ENCODE measurements at regions not wholly inside any gene's neighbourhood (a gene's known extent, or its start where the extent isn't known, plus 50 kb on each side); places are given as distances from the start of the nearest gene placed in this dataset.
"Not testable (repeated sequence)": the region's sequence is repeated elsewhere in the genome, so short reads cannot be mapped to it uniquely, and the experiment has no call there.

GRCh38 chr12:18008642-18009041 lies 81.4 kb downstream of the RERGL start:
- no peak for DNase-seq (ENCODE audit: low read depth in 2 of 2)

DNA sequence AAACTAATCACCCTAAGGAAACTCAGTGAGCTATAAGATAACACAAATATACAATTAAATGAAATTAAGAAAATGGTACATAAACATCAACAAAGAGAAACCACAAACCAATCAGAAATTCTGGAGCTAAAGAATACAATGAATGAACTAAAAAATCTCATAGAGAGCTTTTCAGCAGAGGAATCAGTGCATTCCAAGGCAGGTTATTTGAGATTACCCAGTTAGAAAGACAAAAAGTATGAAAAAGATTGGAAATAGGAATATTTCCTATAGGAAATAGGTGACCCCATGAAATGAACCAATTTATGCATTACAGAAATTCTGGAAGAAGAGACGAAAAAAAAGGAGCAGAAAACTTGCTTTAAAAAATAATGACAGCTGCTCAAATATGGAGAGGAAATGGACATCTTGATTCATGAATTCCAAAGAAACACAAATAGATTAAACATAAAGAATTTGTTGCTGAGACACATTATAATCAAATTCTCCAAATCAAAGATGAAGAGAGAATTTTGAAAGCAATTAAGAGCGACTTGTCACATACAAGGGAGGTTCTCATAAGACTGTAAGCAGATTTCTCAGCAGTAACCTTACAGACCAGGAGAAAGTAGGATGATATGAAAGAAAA lies 90.7 kb downstream of the RERGL start:
- DNase-seq (ENCODE audit: low read depth in 2 of 2) = no peak

- peak; percentile 56 to 71 for DNase-seq (ENCODE audit: low read depth in 2 of 2)
Measured at GRCh38 chr12:17992002-17992656, 97.9 kb downstream of the RERGL start.

DNA sequence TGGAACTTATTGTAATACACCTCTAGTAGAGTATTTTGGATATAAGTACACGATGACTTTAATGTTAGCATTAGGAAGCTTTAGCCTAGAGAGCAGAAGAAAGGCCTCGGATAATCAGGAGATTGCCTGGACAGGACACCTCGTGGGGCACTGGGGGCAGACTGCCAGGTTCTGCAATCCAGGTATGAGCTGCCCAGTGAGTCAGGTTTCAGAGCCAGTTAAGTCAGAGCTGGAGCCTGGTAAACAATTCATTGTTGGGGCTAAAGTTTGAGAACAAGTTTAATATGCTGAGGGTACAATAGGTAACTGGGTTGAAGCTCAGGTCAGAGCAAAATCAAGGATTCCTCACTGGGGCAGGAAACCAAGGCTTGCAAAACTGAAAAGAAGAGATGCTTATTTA lies 107.4 kb downstream of the RERGL start:
- no peak for DNase-seq (ENCODE audit: low read depth in 2 of 2)

DNA sequence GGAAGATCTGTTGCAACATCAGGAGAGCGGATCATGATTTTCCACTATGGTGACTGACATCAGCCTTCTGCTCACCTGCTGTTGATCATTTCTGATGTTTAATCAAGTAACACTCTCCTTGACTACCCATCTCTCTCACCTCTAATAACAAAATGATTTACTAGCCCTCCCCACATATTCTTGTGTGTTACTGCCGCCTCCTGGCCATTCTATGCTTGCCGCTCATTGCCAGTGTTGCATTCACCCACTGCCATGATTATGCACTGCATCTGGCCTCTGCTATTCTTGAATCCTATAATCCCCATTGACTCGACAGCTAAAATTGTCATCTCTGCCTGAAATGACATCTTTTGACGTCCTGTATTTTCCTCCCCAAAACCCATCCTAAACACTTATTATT lies 113.8 kb downstream of the RERGL start:
- no peak for DNase-seq (ENCODE audit: low read depth in 2 of 2)

GRCh38 chr12:17975763-17976162 lies 114.2 kb downstream of the RERGL start:
- DNase-seq (ENCODE audit: low read depth in 2 of 2) = no peak

- DNase-seq (ENCODE audit: low read depth in 2 of 2) = no peak
Measured at GRCh38 chr12:17975239-17975638, 114.8 kb downstream of the RERGL start.

DNA sequence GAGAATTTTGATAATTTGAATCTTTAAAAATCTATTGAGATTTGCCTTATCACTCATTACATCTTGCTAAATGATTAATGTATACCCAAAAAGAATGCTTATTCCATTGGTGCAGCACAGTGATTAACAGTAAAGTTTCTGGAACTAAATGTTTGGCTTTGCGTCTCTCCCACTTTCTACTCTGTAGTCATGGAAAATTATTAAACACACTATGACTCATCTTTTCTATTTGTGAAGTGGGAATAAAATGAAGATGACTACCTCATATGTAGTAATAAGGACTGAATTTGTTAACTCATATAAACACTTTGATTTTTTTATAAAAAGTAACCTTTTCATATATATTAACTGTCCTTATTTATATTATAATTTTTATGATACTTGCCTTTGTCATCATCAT lies 118.1 kb downstream of the RERGL start:
- no peak for DNase-seq (ENCODE audit: low read depth in 2 of 2)

DNA sequence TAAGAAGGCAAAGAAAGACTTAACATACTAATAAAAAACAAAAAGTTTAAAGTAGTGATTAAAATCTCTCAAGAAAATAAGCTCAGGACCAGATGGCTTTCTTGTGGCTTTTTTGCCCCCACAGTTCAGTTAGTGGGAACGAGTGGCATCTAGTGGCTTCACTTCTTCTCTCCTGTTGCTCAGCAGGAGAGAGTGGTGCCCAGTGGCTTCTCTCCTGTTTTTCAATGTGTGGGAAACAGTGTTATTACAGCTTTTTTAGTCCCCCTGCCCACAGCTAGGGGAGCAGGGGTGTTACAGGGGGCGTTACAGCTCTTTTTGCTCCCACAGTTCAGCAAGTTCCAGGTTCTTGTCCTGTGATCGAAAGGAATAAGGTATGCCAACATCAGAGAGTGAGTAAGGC lies 135.2 kb downstream of the RERGL start:
- no peak for DNase-seq (ENCODE audit: low read depth in 2 of 2)

GRCh38 chr12:17950898-17951297 lies 139.1 kb downstream of the RERGL start:
- no peak for DNase-seq (ENCODE audit: low read depth in 2 of 2)

DNA sequence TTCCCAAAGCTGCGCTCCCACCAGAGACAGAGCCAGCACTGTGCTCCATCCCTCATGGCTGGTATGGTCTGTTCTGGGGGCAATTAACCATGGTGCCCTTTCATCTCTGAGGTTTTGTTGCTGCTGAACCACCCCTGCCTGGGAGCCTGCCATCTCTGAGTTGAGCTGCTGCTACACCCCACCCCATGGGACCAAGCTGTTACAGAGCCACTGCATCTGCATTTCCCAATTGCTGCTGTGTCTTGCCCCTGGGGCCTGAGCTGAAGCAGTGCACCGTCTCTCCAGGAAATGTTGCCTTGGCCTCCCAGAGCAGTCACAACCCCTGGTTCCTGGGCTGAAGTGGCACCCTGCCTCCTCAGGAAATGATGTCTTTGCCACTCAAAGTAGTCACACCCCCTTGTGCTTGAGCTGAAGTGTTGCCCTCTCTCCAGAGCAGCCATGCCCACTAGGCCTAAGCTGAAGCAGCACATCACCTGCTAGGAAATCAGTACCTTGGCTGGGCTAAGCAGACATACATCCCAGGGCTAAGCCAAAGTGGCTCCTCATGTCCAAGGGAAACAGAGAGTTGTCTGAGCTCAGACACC lies 140.3 kb downstream of the RERGL start:
- no peak for DNase-seq (ENCODE audit: low read depth in 2 of 2)

DNA sequence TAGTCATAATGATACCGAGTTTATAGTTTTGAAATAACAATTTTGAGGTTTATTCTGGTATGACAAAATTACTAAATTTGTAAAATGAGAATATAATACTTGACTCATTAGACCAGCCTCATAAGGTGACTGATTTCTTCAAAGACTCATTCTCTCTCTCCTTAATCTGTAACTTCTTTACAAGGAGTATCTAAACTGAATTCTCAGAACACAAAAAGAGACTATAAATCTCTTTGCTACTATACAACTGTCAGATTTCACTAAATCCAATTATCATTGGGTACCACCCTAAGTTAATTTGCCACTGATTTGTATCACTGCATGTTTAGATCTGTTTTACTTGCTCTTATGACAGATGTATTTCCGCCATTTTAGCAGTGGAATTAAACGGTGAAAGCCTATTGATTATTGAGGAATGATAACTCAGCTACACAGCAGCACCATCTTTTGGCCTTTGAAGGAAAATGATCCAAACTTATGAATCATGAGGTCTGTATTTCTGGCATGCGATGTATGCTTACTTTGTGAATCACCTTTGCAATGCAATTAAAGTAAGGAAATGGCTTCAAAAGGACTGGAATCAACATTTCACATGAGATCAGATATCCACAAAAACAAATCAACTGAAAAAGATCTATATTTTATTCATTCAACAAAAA lies 161.2 kb downstream of the RERGL start:
- DNase-seq (ENCODE audit: low read depth in 2 of 2) = peak; percentile 45 to 53

GRCh38 chr12:17918013-17918412 lies 172.0 kb downstream of the RERGL start:
- DNase-seq (ENCODE audit: low read depth in 2 of 2) = no peak

DNA sequence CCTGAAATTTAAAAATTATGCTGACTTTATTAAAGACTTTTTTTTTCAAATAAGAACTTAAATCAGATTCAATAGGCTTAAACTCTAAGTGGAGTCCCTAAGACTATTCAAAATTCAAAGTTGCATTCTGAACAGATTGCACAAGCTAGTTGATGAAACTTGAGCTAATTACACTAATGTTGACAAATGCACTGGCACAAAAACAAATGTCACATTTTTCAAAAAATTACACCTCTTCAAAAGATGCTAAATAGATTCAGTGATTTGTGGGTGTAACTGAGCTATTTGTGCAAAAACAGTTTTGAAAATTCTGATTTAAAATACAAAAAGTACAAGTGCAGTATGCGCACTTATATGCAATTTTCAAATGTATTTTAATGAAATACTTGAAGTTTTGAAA lies 205.4 kb downstream of the RERGL start:
- DNase-seq (ENCODE audit: low read depth in 2 of 2) = no peak

- no peak for DNase-seq (ENCODE audit: low read depth in 2 of 2)
Measured at GRCh38 chr12:17878714-17879113, 211.3 kb downstream of the RERGL start.

DNA sequence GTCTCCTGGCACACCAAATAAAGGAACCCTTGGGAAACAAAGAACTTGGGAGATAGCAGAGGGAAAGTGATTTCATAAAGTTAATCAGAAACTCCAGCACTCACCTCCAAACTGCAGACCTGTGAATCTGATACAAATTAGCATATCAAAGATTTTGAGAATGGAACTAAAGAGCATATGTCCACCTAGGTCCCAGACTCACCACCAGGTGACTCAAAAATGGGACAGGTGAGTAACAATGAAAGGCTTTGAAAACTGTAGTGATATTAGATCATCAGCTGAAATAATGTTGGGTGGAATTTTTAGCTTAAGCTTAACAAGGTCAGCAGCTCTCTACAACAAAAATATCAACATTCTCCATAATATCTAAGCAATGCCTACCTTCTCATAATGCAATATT lies 214.8 kb downstream of the RERGL start:
- no peak for DNase-seq (ENCODE audit: low read depth in 2 of 2)

GRCh38 chr12:17866802-17867201 lies 223.2 kb downstream of the RERGL start:
- no peak for DNase-seq (ENCODE audit: low read depth in 2 of 2)

DNA sequence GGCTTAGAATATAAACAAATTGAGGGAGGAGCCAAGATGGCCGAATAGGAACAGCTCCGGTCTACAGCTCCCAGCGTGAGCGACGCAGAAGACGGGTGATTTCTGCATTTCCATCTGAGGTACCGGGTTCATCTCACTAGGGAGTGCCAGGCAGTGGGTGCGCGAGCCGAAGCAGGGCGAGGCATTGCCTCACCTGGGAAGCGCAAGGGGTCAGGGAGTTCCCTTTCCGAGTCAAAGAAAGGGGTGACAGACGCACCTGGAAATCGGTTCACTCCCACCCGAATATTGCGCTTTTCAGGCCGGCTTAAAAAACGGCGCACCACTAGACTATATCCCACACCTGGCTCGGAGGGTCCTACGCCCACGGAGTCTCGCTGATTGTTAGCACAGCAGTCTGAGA lies 234.4 kb downstream of the RERGL start:
- not testable (repeated sequence) for DNase-seq (ENCODE audit: low read depth in 2 of 2)

DNA sequence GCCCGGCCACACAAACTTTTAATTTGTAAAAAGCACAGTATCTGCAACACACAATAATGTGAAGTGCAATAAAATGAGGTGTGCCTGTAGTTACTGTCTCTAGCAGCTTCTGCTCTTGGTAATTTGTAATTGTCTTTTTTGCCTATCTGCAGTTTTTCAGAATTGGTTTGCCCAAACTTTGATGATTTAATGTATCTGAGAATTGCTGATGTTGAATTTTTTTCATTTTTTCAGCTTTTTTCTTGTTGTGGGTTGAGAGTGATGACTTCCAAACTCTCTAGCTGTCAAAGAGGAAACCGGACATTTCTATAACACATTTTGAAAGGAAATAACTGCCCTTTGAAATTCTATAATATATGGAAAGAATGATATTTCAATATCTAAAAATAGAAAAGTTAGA lies 236.9 kb downstream of the RERGL start:
- no peak for DNase-seq (ENCODE audit: low read depth in 2 of 2)

GRCh38 chr12:17841496-17841895 lies 248.5 kb downstream of the RERGL start:
- DNase-seq (ENCODE audit: low read depth in 2 of 2) = no peak

DNA sequence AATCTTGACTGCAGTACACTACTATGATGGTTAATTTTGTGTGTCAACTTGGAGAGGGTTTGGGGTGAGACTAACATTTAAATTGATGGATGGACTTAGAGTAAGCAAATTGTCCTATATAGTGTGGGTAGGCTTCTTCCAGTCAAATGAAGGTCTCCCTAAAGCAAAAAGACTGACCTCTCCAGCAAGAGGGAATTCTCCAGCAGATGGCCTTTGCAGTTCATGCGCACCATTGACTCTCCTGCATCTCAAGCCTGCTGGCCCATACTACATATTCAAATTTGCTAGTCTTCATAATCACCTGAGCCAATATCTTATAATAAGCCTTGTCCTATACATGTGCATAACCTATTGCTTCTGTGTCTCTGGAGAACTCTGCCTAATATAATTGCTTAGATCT lies 260.2 kb downstream of the RERGL start:
- no peak for DNase-seq (ENCODE audit: low read depth in 2 of 2)

GRCh38 chr12:17818931-17819330 lies 271.1 kb downstream of the RERGL start:
- no peak for DNase-seq (ENCODE audit: low read depth in 2 of 2)

DNA sequence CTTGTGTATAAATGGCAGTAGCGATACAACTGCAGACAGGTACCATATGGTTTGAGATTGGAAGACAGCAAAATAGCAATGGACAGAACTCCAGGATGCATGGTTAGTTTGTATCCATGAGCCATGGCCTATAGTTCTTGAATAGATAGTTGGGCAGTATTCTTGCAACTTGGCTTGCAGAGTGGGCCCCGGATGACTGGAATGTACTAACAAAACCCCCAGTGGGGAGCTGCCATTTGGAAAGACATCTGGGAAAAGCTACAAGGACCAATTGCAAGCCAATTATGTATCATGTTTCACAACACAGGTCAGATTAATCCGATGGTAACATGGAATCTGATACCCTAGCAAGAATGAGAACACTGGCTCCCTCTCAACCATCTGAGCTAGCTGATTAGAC lies 279.6 kb downstream of the RERGL start:
- no peak for DNase-seq (ENCODE audit: low read depth in 2 of 2)
